Choroid plexus epithelial cell (primary cell): ENCODE measurements at regions not wholly inside any gene's neighbourhood (a gene's known extent, or its start where the extent isn't known, plus 50 kb on each side); places are given as distances from the start of the nearest gene placed in this dataset.

ENCODE experiments used
- DNase-seq: peaks from one replicate; pipeline ENCODE4 v3.0.0-alpha.2; 2010; ENCODE audit warnings: low read depth
- H3K4me3 ChIP-seq: 2 replicates; pipeline ENCODE4 v1.5.1; 2011; ENCODE audit warnings: low read depth, mild to moderate bottlenecking, control low read depth, low read length, moderate library complexity
- TF ChIP-seq, protein P1 (sequence below): conservative IDR thresholded peaks from 2 replicates; pipeline ENCODE4 v1.5.1; 2011; ENCODE audit warnings: low read depth, mild to moderate bottlenecking, control low read depth, inconsistent platforms, low read length, moderate library complexity

DNA sequence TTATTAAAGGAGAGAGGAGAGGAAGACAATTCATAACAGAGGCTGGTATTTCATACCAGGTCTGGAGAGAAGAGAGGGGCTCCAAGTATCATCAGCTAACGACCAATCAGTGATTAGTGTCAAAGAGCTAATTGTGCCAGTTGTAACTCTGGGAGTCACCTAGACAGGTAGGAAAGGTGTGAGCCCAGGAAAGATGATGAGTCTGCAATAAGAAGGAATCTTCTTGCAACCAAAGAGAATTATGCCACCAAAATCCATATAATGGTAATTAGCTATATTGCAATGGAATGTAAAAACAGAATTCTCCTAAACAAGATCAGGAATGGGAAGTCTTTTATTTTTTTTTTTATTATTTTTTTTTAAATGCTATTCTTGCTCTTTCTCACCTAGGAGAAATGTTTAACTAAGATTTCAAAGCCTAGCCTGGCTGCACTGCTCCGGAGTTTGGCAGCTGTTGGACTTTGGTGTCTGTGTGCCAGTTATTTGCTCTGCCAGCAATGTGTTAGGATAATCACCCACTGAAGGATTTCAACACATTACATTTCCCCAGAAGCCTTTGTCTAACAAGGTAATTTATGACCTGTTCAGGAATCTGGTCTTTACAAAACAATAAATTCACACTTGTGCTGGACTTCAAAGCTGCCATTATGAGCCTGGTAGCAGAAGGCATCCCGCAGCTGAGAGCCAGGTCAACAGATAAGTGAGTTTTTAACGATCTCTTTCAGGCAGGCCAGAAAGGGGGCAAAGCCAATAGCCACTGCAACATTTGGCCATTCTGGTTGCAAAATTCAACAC is 89.4 kb downstream of the FOXB1 start:
- no peak for DNase-seq
- TF ChIP-seq, protein P1, sequence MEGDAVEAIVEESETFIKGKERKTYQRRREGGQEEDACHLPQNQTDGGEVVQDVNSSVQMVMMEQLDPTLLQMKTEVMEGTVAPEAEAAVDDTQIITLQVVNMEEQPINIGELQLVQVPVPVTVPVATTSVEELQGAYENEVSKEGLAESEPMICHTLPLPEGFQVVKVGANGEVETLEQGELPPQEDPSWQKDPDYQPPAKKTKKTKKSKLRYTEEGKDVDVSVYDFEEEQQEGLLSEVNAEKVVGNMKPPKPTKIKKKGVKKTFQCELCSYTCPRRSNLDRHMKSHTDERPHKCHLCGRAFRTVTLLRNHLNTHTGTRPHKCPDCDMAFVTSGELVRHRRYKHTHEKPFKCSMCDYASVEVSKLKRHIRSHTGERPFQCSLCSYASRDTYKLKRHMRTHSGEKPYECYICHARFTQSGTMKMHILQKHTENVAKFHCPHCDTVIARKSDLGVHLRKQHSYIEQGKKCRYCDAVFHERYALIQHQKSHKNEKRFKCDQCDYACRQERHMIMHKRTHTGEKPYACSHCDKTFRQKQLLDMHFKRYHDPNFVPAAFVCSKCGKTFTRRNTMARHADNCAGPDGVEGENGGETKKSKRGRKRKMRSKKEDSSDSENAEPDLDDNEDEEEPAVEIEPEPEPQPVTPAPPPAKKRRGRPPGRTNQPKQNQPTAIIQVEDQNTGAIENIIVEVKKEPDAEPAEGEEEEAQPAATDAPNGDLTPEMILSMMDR, result no peak
- H3K4me3 ChIP-seq, result no peak overlapping the region

DNA sequence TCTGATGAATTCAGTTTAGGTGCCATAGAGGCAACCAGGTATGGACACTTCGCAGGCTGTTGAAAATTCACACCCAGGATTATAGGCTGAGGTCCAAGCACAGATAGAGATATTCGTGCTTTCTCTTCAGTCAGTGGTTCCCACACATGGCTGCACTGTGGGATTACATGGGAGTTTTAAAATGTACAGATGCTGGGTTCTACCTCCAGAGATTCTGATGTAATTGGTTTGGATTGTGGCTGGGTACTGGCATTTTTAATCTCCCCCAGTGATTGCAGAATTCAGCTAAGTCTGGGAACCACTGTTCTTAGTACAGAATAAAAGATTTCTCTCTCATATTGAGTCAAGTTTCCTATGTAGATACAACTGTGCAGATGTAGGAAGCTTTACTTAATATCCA is 91.6 kb downstream of the FOXB1 start:
- DNase-seq, result peak; percentile 50
- TF ChIP-seq, protein P1, result no peak
- no peak overlapping the region for H3K4me3 ChIP-seq

DNA sequence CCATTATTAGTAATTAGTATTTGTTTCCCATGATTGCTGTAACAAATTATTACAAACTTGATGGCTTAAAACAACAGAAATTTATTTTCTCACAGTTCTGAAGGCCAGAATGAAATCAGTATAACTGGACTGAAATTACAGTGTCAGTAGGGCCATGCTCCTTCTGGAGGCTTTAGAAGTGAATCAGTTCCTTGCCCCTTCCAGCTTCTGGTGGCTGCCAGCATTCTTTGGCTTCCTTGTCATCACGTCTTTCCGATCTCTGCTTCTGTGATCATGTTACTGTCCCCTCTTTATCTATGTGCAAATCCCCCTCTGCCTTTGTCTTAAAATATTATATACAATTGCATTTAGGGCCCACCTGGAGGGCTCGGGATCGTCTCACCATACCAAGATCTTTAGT is 92.0 kb downstream of the FOXB1 start:
- peak; percentile 41 for DNase-seq
- TF ChIP-seq, protein P1, result no peak
- H3K4me3 ChIP-seq, result no peak overlapping the region

DNA sequence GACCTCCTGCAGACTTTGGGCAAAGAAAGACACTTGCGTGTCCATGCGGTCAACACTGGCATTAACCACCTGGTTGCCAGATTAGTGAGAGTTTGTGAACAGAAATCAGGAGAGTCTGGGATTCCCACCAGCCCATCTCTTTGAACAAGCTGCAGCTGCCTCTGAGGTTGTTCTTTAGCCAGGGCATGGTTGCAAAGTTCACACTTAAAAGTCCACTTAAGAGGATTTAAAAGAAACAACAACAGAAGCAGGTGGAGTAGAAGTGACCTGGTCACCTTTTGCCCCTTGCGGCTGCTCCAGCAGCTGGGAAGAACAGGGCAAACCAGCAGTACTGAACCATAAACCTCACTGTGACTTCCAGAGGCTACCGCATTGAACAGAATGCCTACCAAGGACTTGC is 97.3 kb downstream of the FOXB1 start:
- TF ChIP-seq, protein P1, result no peak
- DNase-seq, result no peak
- no peak overlapping the region for H3K4me3 ChIP-seq

DNA sequence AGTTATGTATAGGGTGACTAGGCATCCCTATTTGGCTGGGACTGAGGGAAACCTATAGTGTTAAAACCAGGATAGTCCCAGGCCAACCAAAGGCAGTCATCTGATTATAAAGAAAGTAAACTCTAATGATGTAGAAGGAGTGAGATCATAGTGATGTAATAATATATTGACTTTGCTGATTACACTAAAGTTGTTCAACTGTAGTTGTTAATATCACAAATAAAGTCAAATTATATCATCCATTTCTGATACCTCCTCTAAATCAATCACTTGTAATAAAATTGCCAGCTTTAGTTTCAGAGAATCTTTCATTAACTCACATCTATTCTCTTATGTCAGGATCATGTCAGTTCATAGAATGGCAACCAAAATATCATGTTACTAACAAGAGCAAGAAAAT is 98.6 kb downstream of the FOXB1 start:
- TF ChIP-seq, protein P1, result no peak
- H3K4me3 ChIP-seq, result no peak overlapping the region
- DNase-seq, result no peak

DNA sequence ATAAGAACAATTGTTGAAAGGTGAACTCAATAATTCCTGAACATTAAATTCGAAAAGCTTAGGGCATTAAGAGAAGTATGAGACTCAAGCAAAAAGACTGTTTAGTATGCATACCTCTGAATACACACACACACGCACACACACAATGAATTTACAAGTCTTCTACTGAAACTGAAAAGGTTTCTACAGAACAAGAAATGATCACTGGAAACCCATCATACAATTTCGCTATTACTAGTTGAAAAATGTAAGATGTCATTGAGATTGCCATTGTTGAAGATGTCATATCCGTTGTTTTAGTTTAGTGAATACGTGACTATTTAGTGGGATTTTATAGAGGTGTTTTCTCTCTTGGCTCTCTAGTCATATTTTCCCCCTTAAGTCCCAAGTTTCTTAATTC is 106.8 kb downstream of the FOXB1 start:
- no peak overlapping the region for H3K4me3 ChIP-seq
- DNase-seq, result no peak
- TF ChIP-seq, protein P1, result no peak

DNA sequence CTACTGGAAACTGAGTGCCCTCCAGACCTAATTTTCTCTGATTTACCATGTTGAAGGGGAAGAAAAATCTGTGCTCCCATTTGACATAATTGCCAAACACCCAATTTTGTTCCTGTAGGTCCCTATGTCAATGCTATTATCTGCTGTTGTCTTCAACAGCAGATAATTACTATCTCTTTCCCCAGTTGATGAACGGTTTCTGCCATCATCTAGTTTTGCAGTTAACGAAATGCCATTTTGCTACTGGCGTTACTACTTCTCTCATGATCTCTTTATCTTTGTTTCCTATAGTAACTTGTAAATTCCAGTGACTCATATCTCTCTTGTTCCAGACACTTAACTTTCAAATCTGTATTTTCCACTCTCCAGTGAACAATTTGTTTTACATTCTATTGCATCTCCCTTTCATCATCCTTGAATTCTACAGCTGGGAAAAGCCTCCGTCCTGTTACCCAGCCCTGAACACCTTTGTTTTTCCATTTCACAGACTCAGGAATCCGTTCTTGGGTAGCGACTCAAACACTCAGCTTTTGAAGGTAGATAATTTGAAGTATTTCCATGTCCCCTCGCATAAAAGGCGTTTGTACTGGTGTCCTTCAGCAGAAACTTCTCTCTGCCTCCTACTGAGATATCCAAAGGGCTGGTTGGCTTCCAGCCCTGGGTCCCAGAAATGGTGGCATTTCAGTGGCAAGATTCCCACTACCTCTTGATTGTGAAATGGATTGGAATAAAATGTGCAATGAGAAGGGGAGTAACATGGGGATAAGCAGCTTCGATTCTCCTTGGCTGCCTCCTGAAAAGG is 111.7 kb downstream of the FOXB1 start:
- no peak overlapping the region for H3K4me3 ChIP-seq
- DNase-seq, result peak; percentile 27
- TF ChIP-seq, protein P1, result no peak
